Testis (tissue), 2 donors: ENCODE measurements at regions not wholly inside any gene's neighbourhood (a gene's known extent, or its start where the extent isn't known, plus 50 kb on each side); places are given as distances from the start of the nearest gene placed in this dataset.

Source experiments
- POLR2A ChIP-seq: fragments of 450-650 bp; IDR thresholded peaks from one replicate; pipeline ENCODE4 v1.6.1; 2017; ENCODE audit warnings: antibody characterized with exemption, mild to moderate bottlenecking, moderate library complexity
- TF ChIP-seq, protein P1 (sequence below), 3 experiments: fragments of 450-650 bp in 2 of 3; fragments of 200-600 bp in 1 of 3; sonication (generic) in 1 of 3; IDR thresholded peaks; one replicate each; pipeline ENCODE4 v1.5.1; 2016 to 2019; ENCODE audit warnings: antibody characterized with exemption in 3 of 3, mild to moderate bottlenecking in 2 of 3, moderate library complexity in 1 of 3

DNA sequence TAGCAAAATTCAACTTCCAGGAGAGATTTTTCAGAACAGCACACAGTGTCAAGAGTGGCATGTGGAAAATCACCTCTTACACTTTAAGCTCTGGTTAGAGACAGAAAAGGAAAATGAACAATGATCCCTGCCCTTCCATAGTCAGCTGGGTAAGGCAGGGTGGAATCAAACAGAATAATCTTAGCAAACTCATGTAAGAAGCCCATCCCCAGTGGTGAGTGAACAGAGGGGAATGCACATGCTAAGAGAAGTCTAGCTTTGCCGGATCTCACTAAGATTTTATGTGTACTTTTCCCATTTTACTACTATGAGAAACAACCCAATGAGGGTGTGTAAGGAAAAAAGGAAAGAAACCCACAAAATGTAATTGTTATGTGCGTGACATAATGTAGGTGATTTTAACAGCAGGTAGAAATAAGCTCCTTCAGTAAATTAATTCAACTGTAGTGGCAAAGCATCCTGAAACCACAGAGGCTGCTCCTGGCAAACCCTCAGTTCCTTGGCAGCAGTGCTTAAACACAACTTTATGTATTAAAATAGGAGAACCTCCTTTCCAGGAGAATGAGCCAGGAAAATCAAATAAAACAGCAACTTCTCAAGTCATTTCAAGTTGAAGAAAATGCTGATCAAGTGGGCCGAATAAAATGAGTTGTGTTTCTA is 366.0 kb upstream of the TRPC7 start:
- TF ChIP-seq POLR2A, result no peak
- TF ChIP-seq, protein P1, sequence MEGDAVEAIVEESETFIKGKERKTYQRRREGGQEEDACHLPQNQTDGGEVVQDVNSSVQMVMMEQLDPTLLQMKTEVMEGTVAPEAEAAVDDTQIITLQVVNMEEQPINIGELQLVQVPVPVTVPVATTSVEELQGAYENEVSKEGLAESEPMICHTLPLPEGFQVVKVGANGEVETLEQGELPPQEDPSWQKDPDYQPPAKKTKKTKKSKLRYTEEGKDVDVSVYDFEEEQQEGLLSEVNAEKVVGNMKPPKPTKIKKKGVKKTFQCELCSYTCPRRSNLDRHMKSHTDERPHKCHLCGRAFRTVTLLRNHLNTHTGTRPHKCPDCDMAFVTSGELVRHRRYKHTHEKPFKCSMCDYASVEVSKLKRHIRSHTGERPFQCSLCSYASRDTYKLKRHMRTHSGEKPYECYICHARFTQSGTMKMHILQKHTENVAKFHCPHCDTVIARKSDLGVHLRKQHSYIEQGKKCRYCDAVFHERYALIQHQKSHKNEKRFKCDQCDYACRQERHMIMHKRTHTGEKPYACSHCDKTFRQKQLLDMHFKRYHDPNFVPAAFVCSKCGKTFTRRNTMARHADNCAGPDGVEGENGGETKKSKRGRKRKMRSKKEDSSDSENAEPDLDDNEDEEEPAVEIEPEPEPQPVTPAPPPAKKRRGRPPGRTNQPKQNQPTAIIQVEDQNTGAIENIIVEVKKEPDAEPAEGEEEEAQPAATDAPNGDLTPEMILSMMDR (IDR thresholded peaks at IDR 0.05), result no peak
